GM12878 (cell line): ENCODE measurements at regions not wholly inside any gene's neighbourhood (a gene's known extent, or its start where the extent isn't known, plus 50 kb on each side); places are given as distances from the start of the nearest gene placed in this dataset.

Experiments
- ATAC-seq: fragments of 200-7000 bp; cut with Tn5 transposase; 3 replicates; pipeline ENCODE4 v1.9.1; 2020; ENCODE audit warnings: mild to moderate bottlenecking, moderate library complexity
- BruUV-seq: library from RNA; stranded (reverse); fragments of 400-500 nt; replicated peaks from 2 replicates; lab custom pipeline; 2021; lab: Mats Ljungman, UMichigan
- CTCF ChIA-PET: fragments of 300-600 bp; sonication (Branson Sonifier 250); formaldehyde crosslinking; extraction: SDS; loops from one replicate; lab custom pipeline; 2021; ENCODE audit warnings: inconsistent platforms; lab: Yijun Ruan, JAX
- POLR2A ChIA-PET: fragments of 350-600 bp; formaldehyde crosslinking; extraction: SDS; loops from one replicate; lab custom pipeline; 2021; ENCODE audit warnings: inconsistent platforms; lab: Charles Lee
- RAD21 ChIA-PET: fragments of 300-600 bp; sonication (Branson Sonifier 250); formaldehyde crosslinking; loops from one replicate; lab custom pipeline; 2023; ENCODE audit warnings: antibody characterized with exemption; ENCODE audit not compliant: unreplicated experiment; lab: Charles Lee
- SMC1A ChIA-PET: fragments of 300-600 bp; sonication (Branson Sonifier 250); formaldehyde crosslinking; loops from one replicate; lab custom pipeline; 2023; ENCODE audit not compliant: unreplicated experiment, uncharacterized antibody; lab: Charles Lee
- DNase-seq: peaks from one replicate; pipeline ENCODE4 v3.0.0-alpha.2; 2011; ENCODE audit warnings: low read depth, low spot score
- FAIRE-seq: peaks from 3 replicates; lab custom pipeline; 2011; peaks lifted over from hg19 to GRCh38; lab: Jason Lieb, UNC
- H2AFZ ChIP-seq: 2 replicates; pipeline ENCODE4 v1.6.0; 2011; ENCODE audit warnings: low read depth, low read length, control low read depth; ENCODE audit not compliant: control insufficient read depth
- H3K27ac ChIP-seq: 2 replicates; pipeline ENCODE4 v1.5.1; 2011; ENCODE audit warnings: control low read depth; ENCODE audit not compliant: control insufficient read depth, insufficient read depth
- H3K27me3 ChIP-seq, 2 experiments: replicated peaks in 1 of 2; 2 replicates each; pipeline versions ENCODE4 v1.6.0 to v1.6.1; 2011; ENCODE audit warnings: low read length in 1 of 2; ENCODE audit not compliant: control insufficient read depth in 2 of 2, insufficient read depth in 2 of 2
- H3K36me3 ChIP-seq, 2 experiments: 2 replicates each; pipeline ENCODE4 v1.5.1; 2011; ENCODE audit warnings: low read length in 1 of 2; ENCODE audit not compliant: control insufficient read depth in 2 of 2, insufficient read depth in 2 of 2
- H3K4me1 ChIP-seq: 2 replicates; pipeline ENCODE4 v1.6.1; 2011; ENCODE audit warnings: mild to moderate bottlenecking, low read length, moderate library complexity, mixed read lengths; ENCODE audit not compliant: control insufficient read depth, insufficient read depth
- H3K4me2 ChIP-seq: 2 replicates; pipeline ENCODE4 v1.6.0; 2011; ENCODE audit warnings: control low read depth; ENCODE audit not compliant: control insufficient read depth, insufficient read depth
- H3K4me3 ChIP-seq: fragments of 200-600 bp; sonication (generic); 2 replicates; pipeline ENCODE4 v1.5.1; 2016
- H3K79me2 ChIP-seq: 2 replicates; pipeline ENCODE4 v1.6.0; 2011; ENCODE audit warnings: low read length; ENCODE audit not compliant: control insufficient read depth, insufficient read depth
- H3K9ac ChIP-seq: 2 replicates; pipeline ENCODE4 v1.8.0; 2011; ENCODE audit warnings: low read length, control low read depth, mixed read lengths; ENCODE audit not compliant: control insufficient read depth, insufficient read depth
- H3K9me3 ChIP-seq: replicated peaks from 3 replicates; pipeline ENCODE4 v1.5.1; 2011; ENCODE audit warnings: mild to moderate bottlenecking, low read length; ENCODE audit not compliant: control insufficient read depth, insufficient read depth
- H4K20me1 ChIP-seq: 2 replicates; pipeline ENCODE4 v1.6.0; 2011; ENCODE audit not compliant: control insufficient read depth, insufficient read depth
- BHLHE40 ChIP-seq, 2 experiments: fragments of 450-650 bp in 1 of 2; IDR thresholded peaks; 2 replicates each; pipeline ENCODE4 v1.6.1; 2011 to 2017; ENCODE audit warnings: low read depth in 2 of 2, borderline replicate concordance in 1 of 2, improper control_type of control experiment in 1 of 2, low read length in 1 of 2, mild to moderate bottlenecking in 1 of 2
- BMI1 ChIP-seq: fragments of 450-650 bp; IDR thresholded peaks from 2 replicates; pipeline ENCODE4 v1.6.1; 2016; ENCODE audit warnings: mild to moderate bottlenecking, moderate library complexity, borderline replicate concordance
- CBX3 ChIP-seq: fragments of 200-600 bp; sonication (generic); IDR thresholded peaks from 2 replicates; pipeline ENCODE4 v1.6.1; 2016; ENCODE audit warnings: low read depth, borderline replicate concordance
- IKZF2 ChIP-seq, 2 experiments: fragments of 450-650 bp; IDR thresholded peaks; 2 replicates each; pipeline ENCODE4 v1.6.1; 2017; ENCODE audit warnings: mild to moderate bottlenecking in 2 of 2, moderate library complexity in 2 of 2
- JUNB ChIP-seq: IDR thresholded peaks from 2 replicates; pipeline ENCODE4 v1.6.1; 2016; ENCODE audit warnings: antibody characterized with exemption, mild to moderate bottlenecking
- JUND ChIP-seq: IDR thresholded peaks from 2 replicates; pipeline ENCODE4 v1.6.1; 2012; ENCODE audit warnings: low read depth, mild to moderate bottlenecking, low read length, improper control_type of control experiment, moderate library complexity
- KAT2A ChIP-seq: conservative IDR thresholded peaks from 2 replicates; pipeline ENCODE4 v1.6.1; 2011; ENCODE audit warnings: low read depth, low read length; ENCODE audit not compliant: control insufficient read depth
- MTA2 ChIP-seq: fragments of 450-650 bp; IDR thresholded peaks from 2 replicates; pipeline ENCODE4 v1.6.1; 2016; ENCODE audit warnings: low read depth, mild to moderate bottlenecking, moderate library complexity
- NBN ChIP-seq: fragments of 450-650 bp; IDR thresholded peaks from 2 replicates; pipeline ENCODE4 v1.6.1; 2016
- RB1 ChIP-seq: fragments of 450-650 bp; formaldehyde crosslinking; IDR thresholded peaks from 2 replicates; pipeline ENCODE4 v1.6.1; 2017; ENCODE audit warnings: mild to moderate bottlenecking, borderline replicate concordance
- ZNF24 ChIP-seq: fragments of 450-650 bp; IDR thresholded peaks from 2 replicates; pipeline ENCODE4 v1.6.1; 2017; ENCODE audit warnings: antibody characterized with exemption, mild to moderate bottlenecking
- WGBS: methylation state at CpG from one replicate; pipeline ENCODE4 v1.1.6; 2016; ENCODE audit warnings: low lambda C conversion rate; ENCODE audit not compliant: insufficient replicate concordance, insufficient coverage; ENCODE audit errors: missing lambda C conversion rate; 5-methylcytosine and 5-hydroxymethylcytosine counted together
- in situ Hi-C: fragments of 300-500 bp; cut with MboI; formaldehyde crosslinking; loops from 9 replicates; pipeline ENCODE4 v1.14.3; 2018; ENCODE audit warnings: mixed read lengths
- intact Hi-C: fragments of 100-400 bp; cut with micrococcal nuclease; formaldehyde crosslinking; loops from one replicate; pipeline ENCODE4 v1.14.2; 2022; ENCODE audit not compliant: unreplicated experiment
- TF ChIP-seq, protein P1 (sequence below): IDR thresholded peaks from 2 replicates; pipeline ENCODE4 v1.6.1; 2011; ENCODE audit warnings: mild to moderate bottlenecking, low read depth, low read length, moderate library complexity; ENCODE audit not compliant: insufficient replicate concordance
- TF ChIP-seq, protein P2 (sequence below): fragments of 450-650 bp; IDR thresholded peaks from 2 replicates; pipeline ENCODE4 v1.6.1; 2017; ENCODE audit warnings: borderline replicate concordance
- TF ChIP-seq, protein P3 (sequence below): fragments of 450-650 bp; IDR thresholded peaks from 2 replicates; pipeline ENCODE4 v1.6.1; 2016; ENCODE audit warnings: mild to moderate bottlenecking, moderate library complexity, borderline replicate concordance
- TF ChIP-seq, protein P4 (sequence below), 3 experiments: IDR thresholded peaks in 2 of 3; conservative IDR thresholded peaks in 1 of 3; 2 replicates each; pipeline ENCODE4 v1.5.1; 2011; ENCODE audit warnings: low read depth in 3 of 3, low read length in 3 of 3, mild to moderate bottlenecking in 3 of 3, control low read depth in 2 of 3, moderate library complexity in 2 of 3, inconsistent platforms in 1 of 3, mixed read lengths in 1 of 3; ENCODE audit not compliant: control insufficient read depth in 2 of 3, insufficient read depth in 1 of 3; ENCODE audit errors: extremely low read depth in 1 of 3

DNA sequence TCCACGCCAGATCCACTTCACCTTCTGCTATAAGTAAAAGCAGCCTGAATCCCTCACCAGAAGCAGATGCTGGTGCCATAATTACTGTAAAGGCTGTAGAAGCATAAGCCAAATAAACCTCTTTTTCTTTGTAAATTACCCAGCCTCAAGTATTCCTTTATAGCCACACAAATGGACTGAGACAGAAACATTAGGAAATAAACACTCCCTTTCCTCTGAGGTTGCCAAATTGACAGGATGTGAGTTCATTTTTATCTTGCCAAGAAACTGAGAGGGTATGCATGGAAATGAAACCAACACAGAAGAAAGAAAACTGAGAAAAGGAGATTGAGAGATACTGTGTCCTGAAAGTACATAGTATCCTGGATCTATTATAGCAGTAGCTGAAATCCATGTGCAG is 481.2 kb downstream of the HAO1 start (continued):
- TF ChIP-seq, protein P1, sequence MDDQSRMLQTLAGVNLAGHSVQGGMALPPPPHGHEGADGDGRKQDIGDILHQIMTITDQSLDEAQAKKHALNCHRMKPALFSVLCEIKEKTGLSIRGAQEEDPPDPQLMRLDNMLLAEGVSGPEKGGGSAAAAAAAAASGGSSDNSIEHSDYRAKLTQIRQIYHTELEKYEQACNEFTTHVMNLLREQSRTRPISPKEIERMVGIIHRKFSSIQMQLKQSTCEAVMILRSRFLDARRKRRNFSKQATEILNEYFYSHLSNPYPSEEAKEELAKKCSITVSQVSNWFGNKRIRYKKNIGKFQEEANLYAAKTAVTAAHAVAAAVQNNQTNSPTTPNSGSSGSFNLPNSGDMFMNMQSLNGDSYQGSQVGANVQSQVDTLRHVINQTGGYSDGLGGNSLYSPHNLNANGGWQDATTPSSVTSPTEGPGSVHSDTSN: no peak
- TF ChIP-seq, protein P2, sequence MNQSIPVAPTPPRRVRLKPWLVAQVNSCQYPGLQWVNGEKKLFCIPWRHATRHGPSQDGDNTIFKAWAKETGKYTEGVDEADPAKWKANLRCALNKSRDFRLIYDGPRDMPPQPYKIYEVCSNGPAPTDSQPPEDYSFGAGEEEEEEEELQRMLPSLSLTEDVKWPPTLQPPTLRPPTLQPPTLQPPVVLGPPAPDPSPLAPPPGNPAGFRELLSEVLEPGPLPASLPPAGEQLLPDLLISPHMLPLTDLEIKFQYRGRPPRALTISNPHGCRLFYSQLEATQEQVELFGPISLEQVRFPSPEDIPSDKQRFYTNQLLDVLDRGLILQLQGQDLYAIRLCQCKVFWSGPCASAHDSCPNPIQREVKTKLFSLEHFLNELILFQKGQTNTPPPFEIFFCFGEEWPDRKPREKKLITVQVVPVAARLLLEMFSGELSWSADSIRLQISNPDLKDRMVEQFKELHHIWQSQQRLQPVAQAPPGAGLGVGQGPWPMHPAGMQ: no peak
- TF ChIP-seq ZNF24 (no peak), JUND (no peak), BHLHE40 (IDR thresholded peaks at IDR 0.05; ENCODE audit: borderline replicate concordance in 1 of 2, low read depth in 2 of 2, low read length in 1 of 2) (no peak), RB1 (no peak), BMI1 (no peak), IKZF2 (IDR thresholded peaks at IDR 0.05) (no peak), JUNB (no peak), NBN (no peak), CBX3 (no peak), MTA2 (no peak)

DNA sequence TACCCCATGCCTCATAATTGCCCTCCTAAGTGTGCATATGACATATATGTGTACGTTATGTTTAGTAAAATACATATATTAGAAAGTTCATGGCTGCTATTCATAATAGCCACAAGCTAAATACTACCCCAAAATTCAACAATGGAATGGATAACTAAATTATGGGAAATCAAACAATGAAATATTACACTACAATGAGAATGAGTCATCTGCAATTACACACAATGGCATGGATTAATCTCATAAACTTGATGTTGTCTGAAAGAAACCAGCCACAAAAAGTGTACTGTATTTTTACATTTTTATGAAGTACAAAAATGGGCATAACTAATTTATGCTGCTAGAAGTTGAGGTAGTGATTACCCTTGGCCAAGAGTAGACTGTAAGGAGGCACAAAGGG is 477.0 kb downstream of the HAO1 start:
- Histone ChIP-seq H3K79me2 (no peaks in the 10 kb centered on the region), H3K27me3 (no peaks in the 10 kb centered on the region), H3K4me3 (no peak overlapping the region), H3K9ac (no peak overlapping the region), H3K4me1 (no peaks in the 10 kb centered on the region), H3K36me3 (no peaks in the 10 kb centered on the region), H4K20me1 (no peaks in the 10 kb centered on the region), H3K27ac (no peak overlapping the region), H3K9me3 (no peaks in the 10 kb centered on the region), H3K4me2 (no peak overlapping the region), H2AFZ (no peak overlapping the region)
- ChIA-PET SMC1A (no interaction called here), CTCF (interaction anchor here (0.6 kb wide), 1 partner anchor 463 kb away, joined by 3 read pairs; no protein-coding TSS in a partner anchor), RAD21 (no interaction called here), POLR2A (no interaction called here)
- intact Hi-C loops (no loop called here), in situ Hi-C loops (no loop called here)
- FAIRE-seq (no peak), ATAC-seq (no peak), DNase-seq (no peak)
- 0% methylated on average over 1 of the region's 1 CpG for WGBS
- BruUV-seq: no TSS peak
- TF ChIP-seq, protein P3, sequence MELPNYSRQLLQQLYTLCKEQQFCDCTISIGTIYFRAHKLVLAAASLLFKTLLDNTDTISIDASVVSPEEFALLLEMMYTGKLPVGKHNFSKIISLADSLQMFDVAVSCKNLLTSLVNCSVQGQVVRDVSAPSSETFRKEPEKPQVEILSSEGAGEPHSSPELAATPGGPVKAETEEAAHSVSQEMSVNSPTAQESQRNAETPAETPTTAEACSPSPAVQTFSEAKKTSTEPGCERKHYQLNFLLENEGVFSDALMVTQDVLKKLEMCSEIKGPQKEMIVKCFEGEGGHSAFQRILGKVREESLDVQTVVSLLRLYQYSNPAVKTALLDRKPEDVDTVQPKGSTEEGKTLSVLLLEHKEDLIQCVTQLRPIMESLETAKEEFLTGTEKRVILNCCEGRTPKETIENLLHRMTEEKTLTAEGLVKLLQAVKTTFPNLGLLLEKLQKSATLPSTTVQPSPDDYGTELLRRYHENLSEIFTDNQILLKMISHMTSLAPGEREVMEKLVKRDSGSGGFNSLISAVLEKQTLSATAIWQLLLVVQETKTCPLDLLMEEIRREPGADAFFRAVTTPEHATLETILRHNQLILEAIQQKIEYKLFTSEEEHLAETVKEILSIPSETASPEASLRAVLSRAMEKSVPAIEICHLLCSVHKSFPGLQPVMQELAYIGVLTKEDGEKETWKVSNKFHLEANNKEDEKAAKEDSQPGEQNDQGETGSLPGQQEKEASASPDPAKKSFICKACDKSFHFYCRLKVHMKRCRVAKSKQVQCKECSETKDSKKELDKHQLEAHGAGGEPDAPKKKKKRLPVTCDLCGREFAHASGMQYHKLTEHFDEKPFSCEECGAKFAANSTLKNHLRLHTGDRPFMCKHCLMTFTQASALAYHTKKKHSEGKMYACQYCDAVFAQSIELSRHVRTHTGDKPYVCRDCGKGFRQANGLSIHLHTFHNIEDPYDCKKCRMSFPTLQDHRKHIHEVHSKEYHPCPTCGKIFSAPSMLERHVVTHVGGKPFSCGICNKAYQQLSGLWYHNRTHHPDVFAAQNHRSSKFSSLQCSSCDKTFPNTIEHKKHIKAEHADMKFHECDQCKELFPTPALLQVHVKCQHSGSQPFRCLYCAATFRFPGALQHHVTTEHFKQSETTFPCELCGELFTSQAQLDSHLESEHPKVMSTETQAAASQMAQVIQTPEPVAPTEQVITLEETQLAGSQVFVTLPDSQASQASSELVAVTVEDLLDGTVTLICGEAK: no peak
- TF ChIP-seq, protein P4, sequence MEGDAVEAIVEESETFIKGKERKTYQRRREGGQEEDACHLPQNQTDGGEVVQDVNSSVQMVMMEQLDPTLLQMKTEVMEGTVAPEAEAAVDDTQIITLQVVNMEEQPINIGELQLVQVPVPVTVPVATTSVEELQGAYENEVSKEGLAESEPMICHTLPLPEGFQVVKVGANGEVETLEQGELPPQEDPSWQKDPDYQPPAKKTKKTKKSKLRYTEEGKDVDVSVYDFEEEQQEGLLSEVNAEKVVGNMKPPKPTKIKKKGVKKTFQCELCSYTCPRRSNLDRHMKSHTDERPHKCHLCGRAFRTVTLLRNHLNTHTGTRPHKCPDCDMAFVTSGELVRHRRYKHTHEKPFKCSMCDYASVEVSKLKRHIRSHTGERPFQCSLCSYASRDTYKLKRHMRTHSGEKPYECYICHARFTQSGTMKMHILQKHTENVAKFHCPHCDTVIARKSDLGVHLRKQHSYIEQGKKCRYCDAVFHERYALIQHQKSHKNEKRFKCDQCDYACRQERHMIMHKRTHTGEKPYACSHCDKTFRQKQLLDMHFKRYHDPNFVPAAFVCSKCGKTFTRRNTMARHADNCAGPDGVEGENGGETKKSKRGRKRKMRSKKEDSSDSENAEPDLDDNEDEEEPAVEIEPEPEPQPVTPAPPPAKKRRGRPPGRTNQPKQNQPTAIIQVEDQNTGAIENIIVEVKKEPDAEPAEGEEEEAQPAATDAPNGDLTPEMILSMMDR (IDR thresholded peaks at IDR 0.05 in 2 of 3, conservative IDR thresholded peaks at IDR 0.05 in 1 of 3; ENCODE audit: control insufficient read depth in 2 of 3, extremely low read depth in 1 of 3, insufficient read depth in 1 of 3, low read depth in 3 of 3, low read length in 3 of 3): no peak
- TF ChIP-seq KAT2A: no peak
